OCI-LY7 (cell line): ENCODE measurements at regions not wholly inside any gene's neighbourhood (a gene's known extent, or its start where the extent isn't known, plus 50 kb on each side); places are given as distances from the start of the nearest gene placed in this dataset.

Experiments
- BruUV-seq: library from RNA; stranded (reverse); fragments of 400-500 nt; replicated peaks from 2 replicates; lab custom pipeline; 2021; lab: Mats Ljungman, UMichigan
- CTCF ChIA-PET: fragments of 300-600 bp; sonication (Branson Sonifier 250); formaldehyde crosslinking; loops from one replicate; lab custom pipeline; 2022; ENCODE audit warnings: antibody characterized with exemption; ENCODE audit not compliant: unreplicated experiment; lab: Charles Lee
- POLR2A ChIA-PET: fragments of 300-600 bp; sonication (Branson Sonifier 250); formaldehyde crosslinking; loops from one replicate; lab custom pipeline; 2022; ENCODE audit warnings: antibody characterized with exemption; lab: Charles Lee
- DNase-seq: peaks from one replicate; pipeline ENCODE4 v3.0.0-alpha.2; 2015; ENCODE audit warnings: low spot score
- H2AFZ ChIP-seq: fragments of 200-600 bp; sonication (generic), shearing (Covaris generic); 2 replicates; pipeline ENCODE4 v1.6.1; 2014; ENCODE audit warnings: mild to moderate bottlenecking, antibody characterized with exemption, low read length, moderate library complexity
- H3K27ac ChIP-seq: fragments of 200-600 bp; sonication (generic); 2 replicates; pipeline ENCODE4 v1.5.1; 2014; ENCODE audit warnings: mixed run types, low read depth, mild to moderate bottlenecking, moderate library complexity, low read length, inconsistent platforms; ENCODE audit not compliant: poor library complexity, severe bottlenecking
- H3K36me3 ChIP-seq: fragments of 200-600 bp; sonication (generic); 2 replicates; pipeline ENCODE4 v1.6.1; 2014; ENCODE audit warnings: mild to moderate bottlenecking, antibody characterized with exemption, low read length, moderate library complexity, mixed read lengths; ENCODE audit not compliant: insufficient read depth
- H3K4me1 ChIP-seq: fragments of 200-600 bp; sonication (generic); 2 replicates; pipeline ENCODE4 v1.5.1; 2014; ENCODE audit warnings: mild to moderate bottlenecking, low read length; ENCODE audit not compliant: insufficient read depth, poor library complexity, severe bottlenecking
- H3K4me2 ChIP-seq: fragments of 200-600 bp; sonication (generic); 2 replicates; pipeline ENCODE4 v1.6.1; 2014; ENCODE audit warnings: mild to moderate bottlenecking, low read length
- H3K4me3 ChIP-seq: fragments of 200-600 bp; sonication (generic); 2 replicates; pipeline ENCODE4 v1.5.1; 2014; ENCODE audit warnings: mild to moderate bottlenecking, low read depth, low read length; ENCODE audit not compliant: poor library complexity, severe bottlenecking
- H3K79me2 ChIP-seq: fragments of 200-600 bp; sonication (generic); 2 replicates; pipeline ENCODE4 v1.6.1; 2016; ENCODE audit warnings: low read depth, mild to moderate bottlenecking, low read length, moderate library complexity, mixed read lengths; ENCODE audit not compliant: insufficient read depth
- H3K9me2 ChIP-seq: fragments of 200-600 bp; sonication (generic); 2 replicates; pipeline ENCODE4 v1.6.1; 2016; ENCODE audit warnings: mild to moderate bottlenecking, low read length, mixed read lengths; ENCODE audit not compliant: insufficient read depth
- H3K9me3 ChIP-seq: fragments of 200-600 bp; sonication (generic); 2 replicates; pipeline ENCODE4 v1.6.1; 2014; ENCODE audit warnings: mild to moderate bottlenecking, mixed run types, low read length, mixed read lengths
- H4K20me1 ChIP-seq: fragments of 200-600 bp; sonication (generic); 2 replicates; pipeline ENCODE4 v1.6.1; 2014; ENCODE audit warnings: mild to moderate bottlenecking, antibody characterized with exemption, low read length, moderate library complexity, mixed read lengths; ENCODE audit not compliant: insufficient read depth
- CTCF ChIP-seq: fragments of 200-600 bp; sonication (generic); conservative IDR thresholded peaks from 2 replicates; pipeline ENCODE4 v1.5.1; 2014; ENCODE audit warnings: mild to moderate bottlenecking, antibody characterized with exemption, low read length, moderate library complexity, mixed read lengths
- EZH2phosphoT487 ChIP-seq: fragments of 200-600 bp; sonication (generic); IDR thresholded peaks from 2 replicates; pipeline ENCODE4 v1.6.1; 2018; ENCODE audit warnings: low read depth, borderline replicate concordance, mild to moderate bottlenecking, mixed run types, antibody characterized with exemption, low read length, moderate library complexity, mixed read lengths
- intact Hi-C: fragments of 100-400 bp; cut with micrococcal nuclease; formaldehyde crosslinking; loops from one replicate; pipeline ENCODE4 v1.10.0; 2022; ENCODE audit not compliant: unreplicated experiment

- no peak overlapping the region for H3K27ac ChIP-seq
- DNase-seq: no peak
- ChIA-PET CTCF (no interaction called here), POLR2A (interaction anchor here (0.6 kb wide), 1 partner anchor 13 kb away, joined by 3 read pairs; no protein-coding TSS in a partner anchor)
- no peak overlapping the region for H3K4me3 ChIP-seq
- intact Hi-C loops: no loop called here
- no peak overlapping the region for H3K4me2 ChIP-seq
- TF ChIP-seq EZH2phosphoT487: no peak
- no peak for TF ChIP-seq CTCF
- no peaks in the 10 kb centered on the region for H3K9me2 ChIP-seq
- no peaks in the 10 kb centered on the region for H3K9me3 ChIP-seq
- H2AFZ ChIP-seq: no peak overlapping the region
- no peaks in the 10 kb centered on the region for H3K4me1 ChIP-seq
- no peaks in the 10 kb centered on the region for H3K36me3 ChIP-seq
- H3K79me2 ChIP-seq: no peaks in the 10 kb centered on the region
- no TSS peak for BruUV-seq
- H4K20me1 ChIP-seq: no peaks in the 10 kb centered on the region
Observed at GRCh38 chr7:138355254-138355653, 104.8 kb upstream of the TRIM24 start.

- intact Hi-C loops: no loop called here
- no peak for DNase-seq
- no TSS peak for BruUV-seq
- H3K9me2 ChIP-seq: no peaks in the 10 kb centered on the region
- no peak overlapping the region for H3K4me3 ChIP-seq
- no peaks in the 10 kb centered on the region for H3K79me2 ChIP-seq
- no peak overlapping the region for H2AFZ ChIP-seq
- H4K20me1 ChIP-seq: no peaks in the 10 kb centered on the region
- no peak overlapping the region for H3K27ac ChIP-seq
- no peak overlapping the region for H3K4me2 ChIP-seq
- ChIA-PET CTCF (no interaction called here), POLR2A (no interaction called here)
- no peaks in the 10 kb centered on the region for H3K36me3 ChIP-seq
- no peaks in the 10 kb centered on the region for H3K4me1 ChIP-seq
- no peak for TF ChIP-seq EZH2phosphoT487
- TF ChIP-seq CTCF: no peak
- no peaks in the 10 kb centered on the region for H3K9me3 ChIP-seq
Observed at GRCh38 chr7:138358850-138359341, 101.2 kb upstream of the TRIM24 start.

- Histone ChIP-seq H3K9me3 (no peaks in the 10 kb centered on the region), H3K36me3 (no peaks in the 10 kb centered on the region), H3K79me2 (no peaks in the 10 kb centered on the region), H2AFZ (no peak overlapping the region), H4K20me1 (no peaks in the 10 kb centered on the region), H3K9me2 (no peaks in the 10 kb centered on the region), H3K4me2 (no peak overlapping the region), H3K4me1 (no peaks in the 10 kb centered on the region), H3K4me3 (no peak overlapping the region), H3K27ac (no peak overlapping the region)
- intact Hi-C loops: no loop called here
- no peak for DNase-seq
- POLR2A ChIA-PET: no interaction called here
- no peak for TF ChIP-seq CTCF
- no peak for TF ChIP-seq EZH2phosphoT487
- CTCF ChIA-PET: no interaction called here
- no TSS peak for BruUV-seq
Observed at GRCh38 chr7:138359870-138360559, 100.0 kb upstream of the TRIM24 start.
